ENCODE measurements at regions not wholly inside any gene's neighbourhood (a gene's known extent, or its start where the extent isn't known, plus 50 kb on each side); places are given as distances from the start of the nearest gene placed in this dataset.
A peak's percentile ranks its signal among the peaks of the same experiment; 100 is the strongest.

DNA sequence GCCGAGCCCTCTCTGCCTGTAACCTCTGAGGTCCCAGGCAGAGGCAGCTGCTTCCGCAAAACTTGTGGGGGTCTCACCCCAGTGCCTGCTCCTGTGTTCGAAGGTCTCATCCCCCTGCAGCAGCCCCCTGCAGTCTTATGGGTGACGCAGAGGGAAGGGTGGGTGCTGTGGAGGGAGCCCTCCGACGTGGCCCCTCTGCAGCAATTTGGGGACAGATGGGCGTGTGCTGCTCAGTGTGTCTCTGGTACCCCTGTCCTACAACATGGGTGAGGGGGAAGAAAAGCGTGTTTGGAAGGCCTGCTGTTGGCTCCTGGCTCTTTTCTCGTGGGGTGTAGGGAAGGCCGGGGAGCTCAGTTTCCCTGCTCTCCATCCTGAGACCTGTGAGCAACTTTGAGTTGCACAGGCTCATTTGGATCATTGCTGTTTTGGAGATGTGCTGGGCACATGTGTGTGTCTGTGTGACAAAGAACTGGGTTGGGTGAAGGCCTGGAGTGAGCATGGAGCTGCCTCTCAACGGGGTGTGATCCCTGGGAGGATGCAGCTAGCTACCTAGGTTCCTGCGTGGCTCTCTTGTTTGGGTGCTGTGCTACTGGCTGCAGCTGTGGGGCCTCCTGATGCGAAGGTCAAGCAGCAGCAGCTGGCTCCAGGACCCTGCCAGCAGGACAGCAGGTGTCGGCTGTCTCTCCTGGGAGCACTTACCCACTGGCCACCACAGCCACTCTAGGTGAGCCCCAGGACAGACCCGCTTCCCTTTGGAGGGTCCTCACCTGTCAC, 179.6 kb upstream of the PITX1 start:
- WGBS (ENCODE audit: missing lambda C conversion rate), result 72% methylated on average over 15 of the region's 15 CpGs
- ChIA-PET CTCF (interaction anchor here (0.6 to 2.1 kb wide), 6 partner anchors 9 to 624 kb away, joined by 3 to 9 read pairs (median 3); no protein-coding TSS in a partner anchor), POLR2A (no interaction called here)
- H3K4me1 ChIP-seq, result peaks cover 9% of the 10 kb centered on the region
- no peak overlapping the region for H3K4me2 ChIP-seq
- H3K27ac ChIP-seq, result no peak overlapping the region; a peak in 1 of 6 replicates
- H3K9me3 ChIP-seq, result no peaks in the 10 kb centered on the region
- DNase-seq (ENCODE audit: low read depth in 1 of 2, low spot score in 1 of 2) (no peak), ATAC-seq (no peak), FAIRE-seq (no peak)
- TF ChIP-seq FOSB (CRISPR knock-in tag; IDR thresholded peaks at IDR 0.05) (no peak), REST (IDR thresholded peaks at IDR 0.05) (no peak), RCOR1 (IDR thresholded peaks at IDR 0.05; ENCODE audit: low read depth, low read length) (no peak)
- no peak overlapping the region for H3K4me3 ChIP-seq

GRCh38 chr5:135213027-135213386, 179.0 kb upstream of the PITX1 start:
- TF ChIP-seq RARB (CRISPR knock-in tag; IDR thresholded peaks at IDR 0.05), result no peak
- no peak for TF ChIP-seq RCOR1 (IDR thresholded peaks at IDR 0.05; ENCODE audit: low read depth, low read length)
- TF ChIP-seq, protein P1, sequence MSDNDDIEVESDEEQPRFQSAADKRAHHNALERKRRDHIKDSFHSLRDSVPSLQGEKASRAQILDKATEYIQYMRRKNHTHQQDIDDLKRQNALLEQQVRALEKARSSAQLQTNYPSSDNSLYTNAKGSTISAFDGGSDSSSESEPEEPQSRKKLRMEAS (IDR thresholded peaks at IDR 0.05), result no peak
- TF ChIP-seq EHF (CRISPR knock-in tag; IDR thresholded peaks at IDR 0.05), result no peak
- no peak for TF ChIP-seq FOSB (CRISPR knock-in tag; IDR thresholded peaks at IDR 0.05)
- no peak for TF ChIP-seq PHF8 (IDR thresholded peaks at IDR 0.05; ENCODE audit: borderline replicate concordance, low read depth)
- no peak for TF ChIP-seq ESRRA (IDR thresholded peaks at IDR 0.05; ENCODE audit: borderline replicate concordance, low read length)
- no peak for TF ChIP-seq ZNF302 (CRISPR knock-in tag; IDR thresholded peaks at IDR 0.05)
- no peak for TF ChIP-seq HEYL (CRISPR knock-in tag; IDR thresholded peaks at IDR 0.05)
- TF ChIP-seq CBX2 (IDR thresholded peaks at IDR 0.05; ENCODE audit: borderline replicate concordance, low read depth), result no peak
- no peak for TF ChIP-seq JUN (IDR thresholded peaks at IDR 0.05)
- no peak for TF ChIP-seq POLR2AphosphoS2 (conservative IDR thresholded peaks at IDR 0.05; ENCODE audit: low read length)
- no peak for TF ChIP-seq FOSL2 (IDR thresholded peaks at IDR 0.05)
- TF ChIP-seq FOSL2 (CRISPR knock-in tag; IDR thresholded peaks at IDR 0.05), result no peak
- TF ChIP-seq REST (IDR thresholded peaks at IDR 0.05), result no peak
- TF ChIP-seq RAD21 (conservative IDR thresholded peaks at IDR 0.05 in 1 of 2, IDR thresholded peaks at IDR 0.05 in 1 of 2), result no peak
- no peak for TF ChIP-seq CHD4 (IDR thresholded peaks at IDR 0.05; ENCODE audit: borderline replicate concordance)
- TF ChIP-seq HOXA7 (CRISPR knock-in tag; IDR thresholded peaks at IDR 0.05), result no peak
- POLR2A ChIA-PET, result no interaction called here
- CTCF ChIA-PET, result interaction anchor here (0.6 to 6.1 kb wide), 13 partner anchors 8 to 625 kb away, joined by 3 to 40 read pairs (median 4); no protein-coding TSS in a partner anchor
- Histone ChIP-seq H3K9me3 (no peaks in the 10 kb centered on the region), H3K27ac (peak overlapping the region in 1 of 2 experiments; percentile 14; a peak in 2 of 6 replicates), H3K4me3 (no peak overlapping the region), H3K4me1 (peaks cover 16% of the 10 kb centered on the region), H3K4me2 (no peak overlapping the region)
- 81% methylated on average over 5 of the region's 5 CpGs for WGBS (ENCODE audit: missing lambda C conversion rate)
- ATAC-seq (no peak), DNase-seq (ENCODE audit: low read depth in 1 of 2, low spot score in 1 of 2) (no peak), FAIRE-seq (no peak)

Measured in A549 (cell line).